GM21381 (cell line): ENCODE measurements at regions not wholly inside any gene's neighbourhood (a gene's known extent, or its start where the extent isn't known, plus 50 kb on each side); places are given as distances from the start of the nearest gene placed in this dataset.

ENCODE experiments used
- ATAC-seq: cut with Tn5 transposase; IDR thresholded peaks from one replicate; pipeline ENCODE4 v1.9.1; 2021; ENCODE audit warnings: mild to moderate bottlenecking, moderate library complexity; ENCODE audit not compliant: unreplicated experiment

DNA sequence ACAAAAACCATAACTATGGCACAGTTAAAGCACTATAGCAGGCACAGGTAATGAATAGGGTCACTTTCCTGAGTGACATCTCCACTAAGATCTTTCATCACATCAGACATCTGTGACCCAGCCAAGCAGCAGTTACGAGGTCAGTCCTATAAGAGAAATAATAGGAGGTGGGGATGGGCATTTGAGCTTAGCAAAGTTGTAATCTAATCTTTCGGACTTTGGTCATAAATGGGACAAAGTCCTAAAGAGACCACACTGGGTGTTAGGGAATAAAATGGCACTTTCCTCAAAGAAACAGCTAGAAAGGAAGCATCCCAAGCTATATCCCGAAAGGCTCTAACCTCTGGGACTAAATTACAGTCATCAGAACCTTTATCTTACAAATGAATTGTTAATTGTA, 432.2 kb downstream of the PIK3R1 start:
- ATAC-seq = no peak

DNA sequence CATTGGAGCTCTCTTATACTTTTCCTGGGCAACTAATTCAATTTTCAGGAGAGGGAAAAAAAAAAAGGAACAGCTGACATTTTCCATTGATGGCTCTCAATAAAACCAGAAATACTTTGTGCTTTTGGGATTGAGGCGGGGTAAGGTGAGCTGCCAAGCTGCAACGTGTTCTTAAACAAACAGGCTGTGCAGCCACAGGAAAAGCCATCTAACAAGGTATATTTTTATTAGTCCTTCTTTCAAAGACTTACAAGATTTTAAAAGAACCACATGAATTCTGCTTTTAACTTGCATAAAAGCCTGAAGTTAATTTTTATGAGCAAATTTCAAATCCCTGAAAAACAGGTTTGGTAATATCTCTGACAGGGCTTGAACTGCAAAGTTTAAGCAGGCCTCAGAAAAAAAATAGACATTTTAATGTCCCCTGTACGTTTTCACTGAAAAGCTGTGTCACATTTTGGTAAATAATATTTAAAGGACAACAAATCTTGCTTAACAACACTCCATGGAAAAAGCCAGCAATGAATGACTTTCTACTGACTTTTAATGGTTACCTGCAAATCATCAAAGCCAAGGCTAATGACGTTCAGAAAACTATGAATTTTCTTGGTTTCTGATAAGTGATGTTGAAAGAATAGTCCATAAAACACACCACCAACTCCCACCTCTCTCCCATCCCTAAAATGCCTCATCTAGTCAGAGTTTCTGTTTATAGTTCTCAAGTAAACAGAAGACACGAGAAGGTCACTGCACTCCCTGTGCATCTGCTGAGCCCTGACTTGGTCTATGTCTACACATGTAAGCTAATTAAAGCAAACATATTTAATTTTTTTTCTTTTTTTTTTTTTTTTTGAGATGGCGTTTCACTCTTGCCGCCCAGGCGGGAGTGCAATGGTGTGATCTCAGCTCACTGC, 433.6 kb downstream of the PIK3R1 start:
- no peak for ATAC-seq

DNA sequence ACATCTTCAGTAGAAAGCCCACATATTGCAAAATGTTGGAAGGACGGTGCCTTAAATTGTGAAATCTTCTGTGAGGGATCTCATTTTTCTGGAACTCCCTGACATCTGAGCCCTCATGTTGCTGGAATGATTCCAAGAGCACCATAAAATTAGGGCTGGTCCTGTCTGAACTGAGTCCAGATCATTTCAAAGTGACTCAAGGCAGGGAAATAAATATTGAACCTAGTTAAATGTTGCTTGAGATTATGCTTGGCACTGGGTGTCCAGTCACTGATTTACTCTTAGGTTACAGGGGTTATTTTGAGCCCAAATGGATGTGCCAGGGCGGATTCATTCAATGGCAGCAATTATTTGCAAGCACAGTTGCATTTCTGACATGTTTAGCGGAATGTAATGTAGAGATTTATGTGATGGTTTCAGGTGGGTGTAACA, 437.0 kb downstream of the PIK3R1 start:
- no peak for ATAC-seq

DNA sequence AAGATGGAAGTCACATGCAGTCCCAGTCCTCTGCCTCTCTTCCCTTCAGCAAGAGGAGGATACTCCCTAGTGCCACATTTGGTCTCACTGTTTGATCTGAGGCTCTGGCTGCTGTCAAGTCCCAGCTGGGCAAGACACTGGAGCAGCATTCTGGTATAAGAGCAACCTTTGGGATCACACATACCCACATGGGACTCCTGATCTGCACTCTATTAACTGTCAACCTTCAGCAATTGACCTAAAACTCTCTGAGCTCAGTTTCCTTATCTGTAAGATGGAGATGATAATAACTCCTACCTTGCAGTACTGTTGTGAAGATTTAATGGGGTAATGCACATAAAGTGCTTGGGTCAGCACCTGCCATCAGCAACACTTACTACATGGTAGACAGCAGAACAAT, 437.9 kb downstream of the PIK3R1 start:
- ATAC-seq = no peak

DNA sequence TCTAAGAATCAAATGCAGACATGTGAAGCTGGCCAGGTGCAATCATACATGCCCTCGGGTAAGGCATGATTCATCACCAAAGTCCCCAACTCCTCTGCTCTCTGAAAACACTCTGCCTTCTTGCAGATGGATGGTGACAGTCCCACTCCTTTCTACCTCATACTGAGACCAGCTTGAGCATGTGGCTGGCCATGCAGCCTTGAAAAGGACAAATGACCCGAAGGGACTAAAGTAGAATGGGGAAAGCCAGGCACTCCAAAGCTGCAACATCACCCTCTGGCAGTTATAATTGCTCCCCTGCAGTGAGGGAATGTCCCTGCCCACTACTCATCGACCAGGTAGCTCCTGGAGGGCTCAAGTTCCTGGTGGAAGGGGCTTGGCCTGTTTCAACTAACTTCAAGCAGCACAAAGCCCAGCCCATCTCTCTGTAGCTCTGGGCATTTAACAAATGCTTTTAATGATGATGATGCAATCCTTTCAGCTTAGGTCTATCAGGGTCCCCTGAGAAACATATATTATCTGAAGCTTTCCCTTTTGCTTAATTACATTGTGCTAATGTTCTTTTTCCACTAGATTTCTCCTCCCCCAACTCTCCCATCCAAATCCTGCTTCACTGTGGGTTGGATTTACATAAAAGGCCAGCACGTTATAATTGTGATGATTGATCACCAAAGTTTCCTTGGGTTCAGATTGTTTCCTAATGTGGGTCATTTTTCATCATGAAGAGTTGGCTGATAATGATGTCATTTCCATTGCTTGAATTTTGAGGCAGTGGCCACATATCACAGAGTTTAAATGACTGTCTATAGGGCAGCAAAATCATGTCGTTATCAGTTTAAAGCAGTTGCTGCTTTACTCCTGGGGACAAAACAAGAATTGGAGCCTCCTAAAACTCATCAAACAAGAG, 436.5 kb upstream of the SLC30A5 start:
- no peak for ATAC-seq

DNA sequence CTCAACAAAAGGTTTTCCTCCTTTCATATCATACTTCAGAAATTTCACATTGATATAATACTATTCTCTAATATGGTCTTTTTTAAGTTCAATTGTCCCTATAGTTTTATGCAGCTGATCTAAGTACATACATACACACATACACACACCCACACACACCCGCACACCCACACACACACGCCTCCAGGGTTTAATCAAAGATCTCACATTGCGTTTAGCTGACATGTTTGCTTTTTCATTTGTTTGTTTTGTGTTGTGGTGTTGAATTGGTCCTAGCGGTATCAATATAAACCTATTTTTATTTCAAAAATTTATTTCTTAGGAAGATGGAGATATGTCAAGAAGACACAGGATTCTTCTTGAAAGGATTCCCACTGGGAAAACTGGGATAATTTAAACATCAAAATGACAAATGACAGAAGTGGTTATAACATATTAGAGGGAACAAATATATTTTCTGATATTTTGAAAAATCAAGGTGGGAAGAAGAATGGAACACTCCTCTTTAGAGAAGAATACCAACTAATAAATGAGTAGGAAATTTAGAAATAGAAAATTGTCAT, 434.9 kb upstream of the SLC30A5 start:
- no peak for ATAC-seq

DNA sequence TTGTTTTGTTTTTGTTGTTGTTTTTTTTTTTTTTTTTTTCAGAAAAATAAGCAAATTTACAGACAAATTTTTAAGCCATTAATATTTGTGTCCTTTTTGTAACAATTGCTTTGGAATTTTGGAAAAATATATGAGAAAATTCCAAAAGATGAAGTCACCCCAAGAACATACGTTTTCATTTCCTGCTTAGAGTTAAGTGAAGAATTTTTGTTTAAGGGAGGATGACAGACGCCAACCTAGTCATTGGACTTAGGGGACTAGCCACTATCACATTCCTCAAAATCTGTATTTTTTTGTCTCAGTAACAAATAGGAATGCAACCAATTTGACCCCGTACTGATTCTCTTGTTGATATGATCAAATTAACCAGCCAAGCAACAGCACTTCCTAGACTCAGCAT, 433.9 kb upstream of the SLC30A5 start:
- no peak for ATAC-seq

DNA sequence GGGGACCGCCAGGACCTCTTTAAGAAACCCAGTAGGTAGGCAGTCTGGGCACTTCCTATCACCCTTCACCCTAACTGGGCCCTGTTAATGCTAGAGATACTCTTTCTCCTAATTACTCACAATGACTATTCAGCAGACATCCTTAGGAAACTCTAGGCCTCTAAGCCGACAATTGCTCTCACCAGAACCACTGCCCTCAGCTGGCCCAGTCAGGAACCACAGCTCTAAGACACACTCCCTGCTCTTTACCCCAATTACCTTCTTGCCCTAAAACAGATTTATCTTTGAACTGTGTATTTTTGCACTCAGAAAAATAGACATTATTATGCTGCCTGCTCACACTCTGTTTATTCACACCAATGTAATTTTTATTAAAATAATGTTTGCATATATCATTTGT, 432.6 kb upstream of the SLC30A5 start:
- ATAC-seq = no peak

DNA sequence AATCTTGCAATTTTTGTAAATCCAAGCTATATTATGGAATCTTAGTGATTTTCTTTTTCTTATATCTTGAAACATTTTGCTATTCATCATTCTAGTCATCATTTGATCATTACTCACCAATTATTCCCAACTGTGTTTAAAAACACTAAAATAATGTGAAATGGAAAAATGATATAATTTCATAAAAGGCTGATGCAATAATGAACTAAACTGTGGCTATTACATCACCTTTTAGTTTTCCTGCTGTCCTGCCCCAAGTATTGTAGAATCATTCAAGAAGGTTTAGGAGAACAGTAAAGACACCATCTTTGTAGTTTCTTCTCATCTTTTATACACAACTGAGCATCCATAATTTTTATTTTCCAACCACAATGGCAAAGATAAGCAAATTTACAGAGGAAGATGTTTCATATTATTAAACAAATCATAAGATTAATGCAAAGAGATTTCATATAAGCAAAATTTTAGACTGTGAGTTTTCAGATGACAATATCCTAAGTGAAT, 431.0 kb upstream of the SLC30A5 start:
- no peak for ATAC-seq

DNA sequence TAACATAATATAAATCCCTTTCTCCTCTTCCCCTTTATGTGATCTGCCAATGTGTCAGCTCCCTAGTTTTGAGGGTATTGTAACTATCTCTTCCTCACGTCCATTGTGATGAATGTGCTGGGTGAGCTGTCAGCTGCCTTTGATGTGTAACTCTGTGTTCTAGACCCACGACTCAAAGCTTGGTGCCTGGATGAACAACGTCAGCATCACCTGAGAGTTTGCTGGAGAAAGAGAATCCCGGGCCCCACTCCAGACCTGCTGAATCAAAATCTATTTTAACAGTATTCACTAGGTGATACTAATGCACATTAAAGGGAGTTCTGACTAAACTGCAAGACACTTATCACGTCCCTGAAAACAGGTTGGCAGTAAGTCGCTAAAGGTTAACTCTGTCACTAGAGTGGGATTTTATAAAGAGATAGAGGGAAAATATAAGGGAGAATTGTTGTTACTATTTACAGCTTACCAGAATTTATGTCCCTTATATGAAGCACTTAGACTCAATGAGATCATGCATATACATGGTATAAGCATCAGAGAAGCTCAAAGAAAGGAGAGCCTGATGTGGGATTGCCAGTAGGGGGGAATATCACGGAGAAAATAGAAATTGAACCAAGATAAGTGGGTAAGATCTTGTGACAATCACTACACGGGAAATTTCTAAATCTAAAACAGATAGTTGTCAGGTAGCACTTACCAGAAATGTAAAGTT, 423.8 kb upstream of the SLC30A5 start:
- no peak for ATAC-seq

DNA sequence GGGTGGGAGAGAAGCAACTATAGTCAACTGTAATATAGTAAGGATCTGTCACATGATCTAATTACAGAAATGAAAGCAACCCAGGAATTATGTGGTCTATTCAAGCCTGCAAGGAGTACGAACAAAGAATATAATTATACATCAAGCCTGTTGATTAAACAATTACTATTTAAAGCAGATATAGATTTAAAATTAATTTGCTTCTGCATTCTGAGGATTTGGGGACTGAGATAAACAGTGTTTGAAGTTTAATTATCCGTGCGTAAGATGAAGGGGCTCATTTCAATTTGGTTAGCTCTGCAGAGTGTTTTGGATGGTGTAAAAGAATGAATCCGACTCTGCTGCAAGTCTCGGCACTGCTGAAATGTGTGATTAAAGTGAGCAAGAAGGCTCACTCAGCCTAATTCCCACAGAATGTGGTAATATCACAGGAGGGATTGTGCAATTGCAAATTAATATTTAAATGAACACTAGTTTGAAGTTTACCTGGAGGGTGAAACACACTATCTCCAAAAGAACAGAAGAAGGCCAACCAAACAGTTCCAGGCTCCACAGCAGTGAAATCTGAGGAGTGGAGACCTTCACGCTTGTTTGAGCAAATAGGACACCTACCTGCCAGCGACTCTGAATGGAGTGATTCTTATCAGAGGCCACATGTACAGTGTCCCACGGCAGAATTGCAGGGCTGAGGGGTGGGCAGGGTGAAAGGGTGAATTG, 420.6 kb upstream of the SLC30A5 start:
- no peak for ATAC-seq

DNA sequence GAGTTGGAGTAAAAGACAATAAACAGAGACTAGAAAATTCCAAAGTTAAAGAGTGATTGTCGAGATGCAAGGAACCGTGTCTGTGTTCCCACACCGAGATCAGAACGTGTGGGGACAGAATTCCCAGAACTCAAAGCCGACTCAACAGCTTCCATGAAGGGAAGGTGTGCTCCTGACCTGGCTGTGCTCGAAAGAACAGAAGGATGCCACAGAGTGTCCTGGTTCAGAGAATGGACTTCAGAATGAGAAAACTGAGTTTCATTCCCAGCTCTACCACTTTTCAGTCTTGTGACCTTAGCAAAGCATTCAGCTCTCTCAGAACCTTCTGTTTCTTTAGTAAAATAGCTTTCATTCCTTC, 420.0 kb upstream of the SLC30A5 start:
- no peak for ATAC-seq

DNA sequence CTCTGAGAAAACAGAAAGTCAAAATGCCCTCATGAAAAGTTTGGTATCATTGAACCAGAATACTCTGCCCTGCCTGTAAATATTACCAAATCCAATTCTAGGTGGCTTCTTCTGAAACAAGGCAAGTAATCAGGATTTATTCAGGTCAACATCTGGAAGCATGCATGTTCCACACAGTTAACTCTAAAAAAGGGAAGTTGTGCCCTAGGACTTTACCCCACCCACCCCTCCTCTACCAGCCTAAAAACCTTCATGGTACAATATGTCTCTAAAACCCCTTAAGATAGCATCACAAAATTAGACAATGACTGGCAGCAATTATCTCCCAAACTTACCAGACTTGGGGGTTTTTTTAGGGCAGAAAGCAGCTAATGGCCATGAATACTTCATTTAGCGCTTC, 414.8 kb upstream of the SLC30A5 start:
- no peak for ATAC-seq

DNA sequence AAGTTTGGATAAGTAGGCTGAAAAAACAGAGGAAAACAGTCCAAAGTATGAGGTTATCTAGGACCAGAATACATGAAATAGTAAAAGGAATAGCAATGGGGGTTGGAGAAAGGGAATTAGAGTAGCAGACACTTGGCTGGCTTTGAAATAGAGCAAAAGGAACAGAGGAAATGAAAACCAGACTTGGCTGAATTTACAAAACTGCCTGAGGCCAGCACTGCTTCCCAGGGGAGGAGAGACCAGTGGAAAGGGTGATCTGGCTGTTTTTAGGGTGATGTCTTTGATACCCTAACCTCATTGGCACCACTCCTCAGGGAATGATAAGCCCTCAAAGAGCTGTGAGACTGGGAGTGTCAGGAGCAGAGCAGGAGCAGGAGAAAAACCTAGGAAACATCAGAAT, 413.4 kb upstream of the SLC30A5 start:
- ATAC-seq = no peak

DNA sequence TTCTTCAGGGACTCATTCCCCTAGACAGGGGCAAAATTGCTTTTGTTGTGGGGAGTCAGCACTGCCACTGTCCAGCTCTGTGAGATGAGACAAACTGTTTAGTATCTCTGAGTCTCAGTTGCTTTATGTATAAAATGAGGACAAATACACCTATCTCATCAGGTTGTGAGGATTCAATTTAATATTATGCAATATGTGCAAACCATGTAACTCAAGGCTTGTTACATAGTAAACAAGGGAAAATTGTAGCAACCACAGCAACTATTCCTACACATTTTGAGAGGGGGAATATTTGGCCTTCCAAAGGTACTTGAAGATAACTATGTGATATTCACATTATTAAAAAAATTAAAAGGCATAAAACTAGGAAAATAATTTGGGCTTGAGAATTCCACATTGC, 411.9 kb upstream of the SLC30A5 start:
- no peak for ATAC-seq

DNA sequence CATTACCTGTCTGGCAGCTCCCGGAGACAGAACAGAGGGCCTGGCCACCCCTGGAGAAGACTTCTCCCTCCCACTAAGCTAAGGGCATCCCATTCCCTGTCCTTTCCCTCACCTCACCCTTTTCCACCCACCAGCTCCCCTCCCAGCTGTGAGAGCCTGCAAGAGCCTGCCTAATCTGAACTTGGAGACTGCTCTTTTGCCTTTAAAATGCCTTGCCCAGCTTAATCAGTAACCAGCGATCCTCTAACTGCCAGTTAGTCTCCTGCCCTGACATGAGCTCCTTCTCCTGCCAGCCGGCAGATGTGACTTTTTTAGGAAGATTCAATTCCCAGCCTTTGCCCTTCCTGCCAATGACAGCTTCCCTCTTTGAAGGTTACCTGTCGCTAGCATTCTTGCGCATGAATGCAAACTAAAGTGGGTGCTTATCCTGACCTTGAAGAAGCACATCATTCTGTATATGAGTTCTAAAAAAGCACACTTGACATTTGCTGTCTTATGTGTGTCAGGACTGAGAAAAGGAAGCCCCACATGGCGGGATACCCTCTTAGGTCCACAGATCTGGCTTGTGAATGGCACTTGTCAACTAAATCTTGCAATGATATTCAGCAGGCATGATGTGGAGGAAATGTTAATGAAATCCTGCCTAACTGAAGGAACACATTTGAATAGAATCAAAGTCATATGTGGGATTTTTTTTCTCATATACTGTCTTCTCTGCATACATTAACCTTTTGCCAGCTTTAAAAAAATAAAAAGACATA, 411.2 kb upstream of the SLC30A5 start:
- ATAC-seq = no peak

DNA sequence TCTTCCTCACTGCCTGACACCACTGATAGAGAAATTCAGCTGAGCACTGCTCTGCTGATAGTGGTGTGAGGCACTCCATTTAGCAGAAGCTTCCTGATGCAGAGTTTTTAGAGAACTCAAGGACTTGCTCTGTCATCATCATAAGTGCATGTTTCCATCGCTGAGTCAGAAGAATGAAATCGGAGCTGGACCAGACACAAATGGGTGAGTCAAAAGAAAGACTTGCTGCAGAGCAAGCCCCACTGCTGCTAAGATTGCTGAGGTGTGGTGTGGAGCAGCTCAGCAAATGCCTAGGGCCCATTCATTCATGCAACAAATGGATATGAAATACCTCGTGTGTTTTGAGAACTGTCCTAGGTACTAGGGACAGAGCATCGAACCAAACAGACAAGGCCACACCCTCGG, 410.2 kb upstream of the SLC30A5 start:
- ATAC-seq = no peak

DNA sequence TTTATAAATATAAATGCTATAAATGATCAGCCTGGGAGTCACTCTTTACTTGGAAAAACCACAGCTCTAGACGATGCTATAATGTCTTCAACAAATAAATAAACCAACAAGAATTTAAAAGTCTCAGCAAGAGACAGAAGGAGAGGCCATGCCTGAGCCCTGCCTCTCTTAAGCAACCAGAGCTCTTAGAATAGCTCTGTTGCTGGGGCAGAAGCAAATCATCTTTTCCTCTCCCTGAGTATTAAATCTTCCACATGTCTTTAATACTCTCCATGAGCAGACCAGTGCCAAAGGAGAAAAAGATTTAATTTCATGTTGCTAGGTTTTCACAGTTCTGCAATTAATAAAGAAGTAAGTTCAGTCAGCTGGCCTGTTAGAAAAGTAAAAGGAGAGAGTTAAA, 408.0 kb upstream of the SLC30A5 start:
- no peak for ATAC-seq

DNA sequence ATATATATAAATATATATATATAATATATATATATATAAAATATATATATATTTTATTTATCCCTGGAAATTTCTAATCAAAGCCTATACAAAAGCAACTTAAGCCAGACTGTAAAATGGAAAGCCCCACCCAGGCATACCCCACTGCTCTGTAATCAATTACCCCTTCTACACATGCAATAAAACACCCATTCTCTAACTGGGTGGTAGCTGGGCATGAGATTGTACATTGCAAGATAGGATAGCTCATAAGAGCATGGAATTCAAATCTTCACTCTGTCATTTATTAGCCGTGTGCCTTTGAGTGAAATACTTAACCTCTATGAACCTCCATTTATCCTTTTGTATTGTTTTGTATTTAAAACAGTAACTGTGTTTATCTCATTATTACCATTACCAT, 405.3 kb upstream of the SLC30A5 start:
- ATAC-seq = no peak
